ENCODE measurements at regions not wholly inside any gene's neighbourhood (a gene's known extent, or its start where the extent isn't known, plus 50 kb on each side); places are given as distances from the start of the nearest gene placed in this dataset.
"Not testable (repeated sequence)": the region's sequence is repeated elsewhere in the genome, so short reads cannot be mapped to it uniquely, and the experiment has no call there.

DNA sequence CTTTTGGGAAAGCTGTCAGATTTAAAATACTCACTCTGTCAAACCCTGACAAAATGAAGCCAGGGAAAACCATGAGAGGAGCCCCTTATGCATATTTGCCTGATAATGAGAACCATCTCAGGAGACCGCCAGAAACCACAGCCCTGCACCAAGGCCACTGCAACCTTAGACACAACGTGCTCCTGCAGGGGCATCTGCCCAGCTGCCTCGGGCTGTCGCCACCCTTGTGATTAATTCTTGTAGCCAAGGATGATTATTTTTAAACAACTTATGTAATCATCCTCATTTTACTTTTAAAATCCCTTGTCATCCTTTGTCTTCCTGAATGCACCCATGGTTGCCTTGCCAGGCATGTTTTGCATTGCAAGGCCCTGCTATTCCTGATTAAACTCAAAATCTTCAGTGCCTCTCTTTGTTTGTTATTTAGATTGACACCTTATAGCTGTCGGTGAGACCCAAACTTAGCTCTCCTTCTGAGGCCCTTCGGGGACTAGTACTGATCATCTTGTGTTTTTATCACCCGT, 766.4 kb upstream of the TMEM132C start:
- H3K4me1 ChIP-seq, result no peaks in the 10 kb centered on the region
- H3K9me3 ChIP-seq, result no peaks in the 10 kb centered on the region
- intact Hi-C loops (cut with DNase I), result no loop called here
- H3K27me3 ChIP-seq, result no peaks in the 10 kb centered on the region
- DNase-seq, result no peak
- no peaks in the 10 kb centered on the region for H3K36me3 ChIP-seq
- no peak for ATAC-seq
- no peak overlapping the region for H3K27ac ChIP-seq
- 63 to 74% (median 67%) methylated on average over 7 of the region's 7 CpGs for WGBS, 4 donors
- TF ChIP-seq CTCF (IDR thresholded peaks at IDR 0.05) (no peak), POLR2A (IDR thresholded peaks at IDR 0.05) (no peak)
- H3K4me3 ChIP-seq, result no peak overlapping the region

DNA sequence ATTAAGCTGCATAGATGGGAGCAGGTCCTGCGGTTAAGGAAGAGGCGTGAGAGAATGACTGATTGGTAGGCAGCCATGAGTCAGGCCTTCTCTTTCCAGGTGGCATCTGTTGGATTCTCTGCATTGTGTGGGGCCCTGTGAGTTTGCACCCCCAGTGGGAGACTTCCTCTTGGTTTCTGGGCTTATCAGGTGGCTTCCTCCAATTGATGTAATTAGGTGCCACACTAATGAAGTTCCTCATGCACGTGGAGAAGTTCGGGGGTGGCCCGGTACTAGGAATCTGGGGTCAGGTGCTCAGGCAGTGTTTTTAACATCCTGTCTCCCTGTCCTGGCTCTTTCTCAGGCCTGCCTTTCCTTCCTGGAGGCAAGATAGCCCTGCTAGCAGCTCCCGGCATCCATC, 765.1 kb upstream of the TMEM132C start:
- H3K4me1 ChIP-seq, result no peaks in the 10 kb centered on the region
- H3K9me3 ChIP-seq, result no peaks in the 10 kb centered on the region
- WGBS, 4 donors, result 62 to 71% (median 66%) methylated on average over 5 to 6 of the region's 6 CpGs
- H3K4me3 ChIP-seq, result no peak overlapping the region
- H3K27ac ChIP-seq, result no peak overlapping the region
- H3K36me3 ChIP-seq, result no peaks in the 10 kb centered on the region
- intact Hi-C loops (cut with DNase I), result no loop called here
- no peak for DNase-seq
- ATAC-seq, result no peak
- no peak for TF ChIP-seq POLR2A (IDR thresholded peaks at IDR 0.05)
- no peak for TF ChIP-seq CTCF (IDR thresholded peaks at IDR 0.05)
- H3K27me3 ChIP-seq, result no peaks in the 10 kb centered on the region

GRCh38 chr12:127503246-127503645, 763.7 kb upstream of the TMEM132C start:
- Histone ChIP-seq H3K4me1 (no peaks in the 10 kb centered on the region), H3K27ac (no peak overlapping the region), H3K9me3 (no peaks in the 10 kb centered on the region), H3K36me3 (no peaks in the 10 kb centered on the region), H3K4me3 (no peak overlapping the region), H3K27me3 (no peaks in the 10 kb centered on the region)
- TF ChIP-seq CTCF (IDR thresholded peaks at IDR 0.05) (no peak), POLR2A (IDR thresholded peaks at IDR 0.05) (no peak)
- ATAC-seq (no peak), DNase-seq (no peak)
- 80 to 82% (median 81%) methylated on average over 7 of the region's 7 CpGs for WGBS, 4 donors
- intact Hi-C loops (cut with DNase I), result no loop called here

DNA sequence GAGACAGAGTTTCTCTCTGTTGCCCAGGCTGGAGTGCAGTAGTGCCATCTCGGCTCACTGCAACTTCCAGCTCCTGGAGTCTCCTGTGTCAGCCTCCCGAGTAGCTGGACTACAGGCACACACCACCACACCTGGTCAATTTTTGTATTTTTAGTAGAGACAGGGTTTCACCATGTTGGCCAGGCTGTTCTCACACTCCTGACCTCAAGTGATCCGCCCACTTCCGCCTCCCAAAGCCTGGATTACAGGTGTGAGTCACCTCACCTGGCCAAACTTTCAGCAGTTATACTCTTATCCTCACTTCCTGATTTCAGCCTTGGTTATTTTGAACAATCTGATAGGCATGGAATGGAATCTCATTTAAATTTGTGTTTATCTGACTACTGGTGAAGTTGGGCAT, 763.0 kb upstream of the TMEM132C start:
- ATAC-seq; H3K27me3 ChIP-seq; H3K4me3 ChIP-seq; intact Hi-C loops (cut with DNase I); H3K9me3 ChIP-seq; DNase-seq; H3K4me1 ChIP-seq; H3K36me3 ChIP-seq; H3K27ac ChIP-seq: not testable (repeated sequence)
- WGBS, 4 donors, result 73 to 83% (median 78%) methylated on average over 4 of the region's 4 CpGs

- whole genome bisulfite sequencing, 4 donors, result 75 to 87% (median 81%) methylated on average over 5 of the region's 5 CpGs
- H3K4me3 ChIP-seq, result no peak overlapping the region
- no peaks in the 10 kb centered on the region for H3K27me3 ChIP-seq
- no peaks in the 10 kb centered on the region for H3K9me3 ChIP-seq
- ATAC-seq, result no peak
- TF ChIP-seq POLR2A (IDR thresholded peaks at IDR 0.05), result no peak
- TF ChIP-seq CTCF (IDR thresholded peaks at IDR 0.05), result no peak
- no peak for DNase-seq
- intact Hi-C loops (cut with DNase I), result no loop called here
- no peaks in the 10 kb centered on the region for H3K36me3 ChIP-seq
- no peak overlapping the region for H3K27ac ChIP-seq
- H3K4me1 ChIP-seq, result no peaks in the 10 kb centered on the region
Measured at GRCh38 chr12:127504874-127505273, 762.1 kb upstream of the TMEM132C start.

All from heart left ventricle (tissue), 16 donors.